Loucy (cell line): ENCODE measurements at regions not wholly inside any gene's neighbourhood (a gene's known extent, or its start where the extent isn't known, plus 50 kb on each side); places are given as distances from the start of the nearest gene placed in this dataset.

Source experiments
- H2AFZ ChIP-seq: fragments of 200-600 bp; sonication (generic); 2 replicates; pipeline ENCODE4 v1.6.0; 2016; ENCODE audit warnings: antibody characterized with exemption, mild to moderate bottlenecking, low read length, moderate library complexity
- H3F3A ChIP-seq: fragments of 200-600 bp; 2 replicates; pipeline ENCODE4 v1.6.0; 2016; ENCODE audit warnings: antibody characterized with exemption, low read depth, mild to moderate bottlenecking
- H3K27me3 ChIP-seq: fragments of 200-600 bp; sonication (generic); 2 replicates; pipeline ENCODE4 v1.6.1; 2014; ENCODE audit warnings: low read length, mild to moderate bottlenecking; ENCODE audit not compliant: insufficient read depth, poor library complexity, severe bottlenecking
- H3K36me3 ChIP-seq: fragments of 200-600 bp; sonication (generic); 2 replicates; pipeline ENCODE4 v1.6.1; 2016; ENCODE audit warnings: low read length; ENCODE audit not compliant: insufficient read depth
- H3K4me1 ChIP-seq: fragments of 200-600 bp; sonication (generic); 2 replicates; pipeline ENCODE4 v1.5.1; 2014; ENCODE audit warnings: low read length, mild to moderate bottlenecking; ENCODE audit not compliant: insufficient read depth, poor library complexity, severe bottlenecking
- H3K4me2 ChIP-seq: fragments of 200-600 bp; sonication (generic); 2 replicates; pipeline ENCODE4 v1.6.0; 2014; ENCODE audit warnings: antibody characterized with exemption, low read length, low read depth, mild to moderate bottlenecking; ENCODE audit not compliant: poor library complexity, severe bottlenecking
- H3K4me3 ChIP-seq: fragments of 200-600 bp; sonication (generic); 2 replicates; pipeline ENCODE4 v1.5.1; 2014; ENCODE audit warnings: low read length, mild to moderate bottlenecking, mixed read lengths; ENCODE audit not compliant: poor library complexity, severe bottlenecking
- H3K79me2 ChIP-seq: fragments of 200-600 bp; sonication (generic); 2 replicates; pipeline ENCODE4 v1.6.1; 2014; ENCODE audit warnings: low read length; ENCODE audit not compliant: insufficient read depth
- H3K9ac ChIP-seq: fragments of 200-600 bp; sonication (generic); 2 replicates; pipeline ENCODE4 v1.6.0; 2014; ENCODE audit warnings: mild to moderate bottlenecking, low read depth, low read length, moderate library complexity; ENCODE audit not compliant: poor library complexity, severe bottlenecking
- H3K9me2 ChIP-seq: fragments of 200-600 bp; sonication (generic); replicated peaks from 2 replicates; pipeline ENCODE4 v1.6.1; 2016; ENCODE audit warnings: low read depth, low read length, mixed read lengths
- H3K9me3 ChIP-seq: fragments of 200-600 bp; sonication (generic); 2 replicates; pipeline ENCODE4 v1.6.1; 2014; ENCODE audit warnings: mild to moderate bottlenecking, antibody characterized with exemption, low read length, low read depth; ENCODE audit not compliant: insufficient read depth
- H4K20me1 ChIP-seq: fragments of 200-600 bp; sonication (generic); 2 replicates; pipeline ENCODE4 v1.6.0; 2014; ENCODE audit warnings: antibody characterized with exemption, low read length, mild to moderate bottlenecking; ENCODE audit not compliant: insufficient read depth, poor library complexity, severe bottlenecking
- EZH2phosphoT487 ChIP-seq: fragments of 200-600 bp; IDR thresholded peaks from 2 replicates; pipeline ENCODE4 v1.6.1; 2018; ENCODE audit warnings: antibody characterized with exemption, mild to moderate bottlenecking, moderate library complexity, borderline replicate concordance
- TF ChIP-seq, protein P1 (sequence below): fragments of 200-600 bp; sonication (generic); conservative IDR thresholded peaks from 2 replicates; pipeline ENCODE4 v1.5.1; 2014; ENCODE audit warnings: mild to moderate bottlenecking, antibody characterized with exemption, low read length

DNA sequence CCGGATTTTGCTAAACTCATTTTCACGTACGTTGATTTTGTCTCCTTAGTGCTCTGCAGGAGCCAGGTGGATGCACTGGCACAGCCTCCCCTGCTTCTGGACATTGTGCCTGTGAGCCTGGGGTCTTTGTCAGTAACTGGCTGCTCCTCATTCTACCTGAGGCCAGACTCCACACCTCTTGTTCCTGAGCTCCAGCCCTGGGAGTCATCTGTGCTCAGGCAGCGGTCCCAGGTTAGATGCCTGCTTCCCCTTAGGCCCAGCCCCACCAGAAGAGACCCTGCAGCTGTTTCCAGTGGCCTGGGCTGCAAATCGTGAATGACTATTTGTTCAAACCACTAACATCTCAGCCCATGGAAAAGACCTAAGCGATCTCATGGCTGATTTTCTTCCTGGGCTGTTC is 129.1 kb downstream of the ERMARD start:
- no peak overlapping the region for H3K9ac ChIP-seq
- H3K4me3 ChIP-seq: no peak overlapping the region
- H3K27me3 ChIP-seq: no peaks in the 10 kb centered on the region
- H3K36me3 ChIP-seq: no peaks in the 10 kb centered on the region
- TF ChIP-seq, protein P1, sequence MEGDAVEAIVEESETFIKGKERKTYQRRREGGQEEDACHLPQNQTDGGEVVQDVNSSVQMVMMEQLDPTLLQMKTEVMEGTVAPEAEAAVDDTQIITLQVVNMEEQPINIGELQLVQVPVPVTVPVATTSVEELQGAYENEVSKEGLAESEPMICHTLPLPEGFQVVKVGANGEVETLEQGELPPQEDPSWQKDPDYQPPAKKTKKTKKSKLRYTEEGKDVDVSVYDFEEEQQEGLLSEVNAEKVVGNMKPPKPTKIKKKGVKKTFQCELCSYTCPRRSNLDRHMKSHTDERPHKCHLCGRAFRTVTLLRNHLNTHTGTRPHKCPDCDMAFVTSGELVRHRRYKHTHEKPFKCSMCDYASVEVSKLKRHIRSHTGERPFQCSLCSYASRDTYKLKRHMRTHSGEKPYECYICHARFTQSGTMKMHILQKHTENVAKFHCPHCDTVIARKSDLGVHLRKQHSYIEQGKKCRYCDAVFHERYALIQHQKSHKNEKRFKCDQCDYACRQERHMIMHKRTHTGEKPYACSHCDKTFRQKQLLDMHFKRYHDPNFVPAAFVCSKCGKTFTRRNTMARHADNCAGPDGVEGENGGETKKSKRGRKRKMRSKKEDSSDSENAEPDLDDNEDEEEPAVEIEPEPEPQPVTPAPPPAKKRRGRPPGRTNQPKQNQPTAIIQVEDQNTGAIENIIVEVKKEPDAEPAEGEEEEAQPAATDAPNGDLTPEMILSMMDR: no peak
- TF ChIP-seq EZH2phosphoT487: no peak
- no peaks in the 10 kb centered on the region for H3F3A ChIP-seq
- H3K9me2 ChIP-seq: no peaks in the 10 kb centered on the region
- no peaks in the 10 kb centered on the region for H4K20me1 ChIP-seq
- H3K4me2 ChIP-seq: no peak overlapping the region
- peaks cover 26% of the 10 kb centered on the region; the same call in 1 of the 2 replicates for H3K9me3 ChIP-seq
- H3K79me2 ChIP-seq: no peaks in the 10 kb centered on the region
- no peak overlapping the region for H2AFZ ChIP-seq
- H3K4me1 ChIP-seq: no peaks in the 10 kb centered on the region

DNA sequence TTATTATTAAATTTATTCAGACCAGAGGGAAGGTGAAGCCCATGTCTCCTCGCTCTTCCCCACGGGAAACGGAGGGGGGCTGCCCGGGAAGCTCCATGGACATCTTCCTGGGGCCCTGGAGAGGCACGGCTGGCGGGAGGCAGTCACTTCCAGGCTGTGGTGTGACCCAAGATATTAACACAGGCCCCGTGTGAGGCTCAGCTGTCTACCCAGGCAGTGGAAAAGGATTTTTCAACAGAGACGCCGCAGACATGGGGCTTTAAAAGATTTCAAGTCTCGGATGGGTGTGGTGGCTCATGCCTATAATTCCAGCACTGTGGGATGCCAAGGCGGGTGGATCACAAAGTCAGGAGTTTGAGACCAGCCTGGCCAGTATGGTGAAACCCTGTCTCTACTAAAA is 117.9 kb downstream of the ERMARD start:
- H3K9me3 ChIP-seq: peaks cover 12% of the 10 kb centered on the region; the same call in 1 of the 2 replicates
- no peaks in the 10 kb centered on the region for H3F3A ChIP-seq
- no peaks in the 10 kb centered on the region for H3K36me3 ChIP-seq
- H3K9ac ChIP-seq: no peak overlapping the region
- H3K4me3 ChIP-seq: no peak overlapping the region
- no peak overlapping the region for H3K4me2 ChIP-seq
- TF ChIP-seq, protein P1: no peak
- no peaks in the 10 kb centered on the region for H4K20me1 ChIP-seq
- no peaks in the 10 kb centered on the region for H3K4me1 ChIP-seq
- H3K79me2 ChIP-seq: no peaks in the 10 kb centered on the region
- H3K27me3 ChIP-seq: no peaks in the 10 kb centered on the region
- H3K9me2 ChIP-seq: no peaks in the 10 kb centered on the region
- no peak overlapping the region for H2AFZ ChIP-seq

GRCh38 chr6:169868458-169868857 is 117.0 kb downstream of the ERMARD start:
- Histone ChIP-seq H3K4me3 (no peak overlapping the region), H3K9me2 (no peaks in the 10 kb centered on the region), H3K9me3 (peaks cover 12% of the 10 kb centered on the region; the same call in 1 of the 2 replicates), H3F3A (no peaks in the 10 kb centered on the region), H3K4me2 (no peak overlapping the region), H3K27me3 (no peaks in the 10 kb centered on the region), H3K9ac (no peak overlapping the region), H4K20me1 (no peaks in the 10 kb centered on the region), H3K79me2 (no peaks in the 10 kb centered on the region), H2AFZ (no peak overlapping the region), H3K4me1 (no peaks in the 10 kb centered on the region), H3K36me3 (no peaks in the 10 kb centered on the region)
- no peak for TF ChIP-seq EZH2phosphoT487
- TF ChIP-seq, protein P1: no peak
